Putamen (tissue), 1 donor: ENCODE measurements at regions not wholly inside any gene's neighbourhood (a gene's known extent, or its start where the extent isn't known, plus 50 kb on each side); places are given as distances from the start of the nearest gene placed in this dataset.

ENCODE experiments used
- DNase-seq: peaks from one replicate; pipeline ENCODE4 v3.0.0-alpha.2; 2016; ENCODE audit warnings: low spot score

DNA sequence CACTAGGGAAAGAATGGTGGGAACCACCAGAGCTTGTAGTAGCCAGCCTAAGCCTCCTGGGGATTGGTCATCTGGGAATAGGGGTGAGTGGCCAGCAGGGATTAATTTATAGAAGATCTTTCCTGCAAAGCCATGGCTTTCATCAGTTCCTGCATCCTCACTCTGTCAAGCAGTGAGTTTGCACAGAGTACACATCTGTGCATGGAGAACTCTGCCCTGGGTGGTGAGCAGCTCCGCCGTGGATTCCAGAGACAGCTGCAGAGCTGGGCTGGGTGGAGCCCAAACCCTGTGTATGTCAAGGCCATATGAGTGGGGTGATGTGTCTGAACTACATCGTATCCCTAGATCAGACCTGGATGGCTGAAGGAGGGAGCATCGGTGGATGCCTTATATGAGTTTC is 182.2 kb downstream of the GLI2 start:
- DNase-seq: no peak

DNA sequence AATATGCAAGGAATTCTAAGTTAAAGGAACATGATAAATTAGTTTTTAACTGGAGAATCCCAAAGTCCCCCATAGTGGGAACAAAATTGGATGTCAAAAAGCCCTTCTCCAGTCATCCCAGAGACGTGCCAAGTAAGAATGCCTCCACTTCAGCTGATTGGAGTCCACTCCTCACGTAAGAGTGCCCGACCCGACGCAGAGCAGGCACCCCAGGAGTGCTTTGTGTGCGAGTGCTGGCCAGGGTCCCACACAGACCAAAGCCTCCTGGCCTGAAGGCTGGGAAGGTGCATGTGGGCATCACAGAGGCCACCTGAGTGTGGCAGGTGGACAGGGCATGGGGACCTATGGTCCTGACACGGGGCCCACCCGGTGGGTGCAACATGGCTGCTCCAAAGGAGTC is 183.5 kb downstream of the GLI2 start:
- DNase-seq: no peak

DNA sequence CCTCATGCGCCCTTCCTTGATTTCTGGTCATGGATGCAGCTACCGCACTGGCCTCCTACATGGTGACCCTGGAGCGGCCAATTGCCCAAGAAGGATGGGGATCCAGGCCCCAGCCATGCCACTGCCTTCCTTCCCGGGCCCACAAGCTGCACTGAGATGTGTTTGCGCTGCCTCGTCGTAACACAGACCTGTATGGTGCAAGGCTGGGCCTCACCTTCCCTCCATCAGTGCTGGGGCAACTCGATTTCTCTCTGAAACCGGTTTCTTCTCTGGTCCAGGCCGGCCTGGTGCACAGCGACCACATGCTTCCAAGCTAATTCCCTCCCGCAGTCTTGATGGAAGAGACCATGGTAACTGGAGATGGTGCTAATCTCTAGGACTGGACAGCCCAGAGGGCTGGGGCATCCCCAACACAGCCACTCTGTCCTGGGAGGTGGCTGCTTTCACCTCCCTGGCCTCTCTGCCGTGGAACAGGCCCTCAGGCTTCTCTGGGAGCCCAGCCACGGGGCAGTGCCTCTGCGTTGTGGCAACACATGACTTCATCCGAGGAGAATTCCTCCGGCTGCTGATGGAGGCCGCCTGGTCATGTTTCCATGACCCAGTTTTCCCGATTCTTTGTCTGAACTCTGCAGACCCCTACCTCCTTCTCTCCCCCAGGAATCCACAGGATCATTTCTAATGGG is 184.2 kb downstream of the GLI2 start:
- no peak for DNase-seq

- no peak for DNase-seq
Observed at GRCh38 chr2:120920454-120921148, 184.9 kb downstream of the GLI2 start.

GRCh38 chr2:120921457-120921856 is 185.8 kb downstream of the GLI2 start:
- no peak for DNase-seq

DNA sequence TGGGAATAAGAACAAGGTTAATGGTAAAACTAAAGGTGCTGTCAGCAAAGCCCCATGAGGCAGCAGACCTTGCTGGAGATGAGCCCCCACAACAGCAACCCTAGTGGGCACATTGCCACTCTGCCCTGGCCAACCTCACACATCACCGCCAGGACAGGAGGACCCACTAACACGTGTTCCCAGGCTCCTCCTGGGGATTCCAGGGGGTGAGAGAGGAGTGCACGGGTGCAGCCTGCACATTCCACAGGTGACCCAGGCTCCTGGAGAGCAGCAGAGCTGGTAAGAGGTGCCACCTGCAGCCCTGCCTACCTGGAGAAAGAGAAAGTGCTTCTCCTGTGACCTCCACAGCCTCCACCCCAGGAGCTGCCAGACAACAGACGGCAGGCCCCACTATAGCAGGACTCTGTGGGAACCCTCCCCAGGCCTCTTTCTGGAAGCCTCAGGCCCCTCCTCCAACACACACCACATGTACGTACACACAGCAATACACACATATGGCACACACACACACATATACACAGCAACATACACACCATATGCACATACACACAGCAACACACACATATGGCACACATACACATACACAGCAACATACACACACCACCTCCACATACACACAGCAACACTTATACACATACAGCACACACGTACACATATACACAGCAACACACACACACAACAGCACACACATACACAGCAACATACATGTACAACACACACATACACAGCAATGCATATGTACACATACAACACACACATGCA is 187.1 kb downstream of the GLI2 start:
- DNase-seq: no peak

DNA sequence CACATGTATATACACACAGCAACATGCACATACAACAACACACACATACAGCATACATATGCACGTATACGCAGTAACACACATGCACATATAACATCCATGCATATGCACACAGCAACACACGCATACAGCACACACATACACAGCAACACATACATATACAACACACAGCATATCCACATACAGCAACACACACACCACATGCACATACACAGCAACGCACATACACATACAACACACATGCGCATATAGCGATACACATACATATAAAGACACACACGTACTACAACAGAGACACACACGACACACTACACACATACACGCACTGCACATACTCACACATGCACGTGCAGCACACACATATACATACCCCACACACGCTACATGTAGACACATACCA is 187.8 kb downstream of the GLI2 start:
- no peak for DNase-seq

DNA sequence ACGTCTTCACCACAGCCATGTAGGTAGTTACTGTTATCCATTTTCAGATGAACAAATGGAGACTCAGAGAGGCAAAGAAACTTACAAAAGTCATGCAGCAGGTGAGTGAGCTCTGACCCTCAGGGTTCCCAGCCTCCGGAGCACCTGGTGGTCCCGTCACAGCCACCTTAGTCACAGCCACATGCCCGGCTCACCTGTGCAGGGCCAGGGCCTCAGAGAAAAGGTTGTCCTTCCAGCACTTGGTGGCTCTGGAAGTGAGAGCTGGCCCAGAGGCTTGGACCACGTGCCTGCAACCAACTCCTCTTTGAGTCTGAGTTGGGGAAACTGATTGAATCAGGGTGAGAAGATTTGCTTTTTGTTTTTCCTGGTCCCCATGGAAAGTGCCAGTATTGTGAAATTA is 189.3 kb downstream of the GLI2 start:
- no peak for DNase-seq

DNA sequence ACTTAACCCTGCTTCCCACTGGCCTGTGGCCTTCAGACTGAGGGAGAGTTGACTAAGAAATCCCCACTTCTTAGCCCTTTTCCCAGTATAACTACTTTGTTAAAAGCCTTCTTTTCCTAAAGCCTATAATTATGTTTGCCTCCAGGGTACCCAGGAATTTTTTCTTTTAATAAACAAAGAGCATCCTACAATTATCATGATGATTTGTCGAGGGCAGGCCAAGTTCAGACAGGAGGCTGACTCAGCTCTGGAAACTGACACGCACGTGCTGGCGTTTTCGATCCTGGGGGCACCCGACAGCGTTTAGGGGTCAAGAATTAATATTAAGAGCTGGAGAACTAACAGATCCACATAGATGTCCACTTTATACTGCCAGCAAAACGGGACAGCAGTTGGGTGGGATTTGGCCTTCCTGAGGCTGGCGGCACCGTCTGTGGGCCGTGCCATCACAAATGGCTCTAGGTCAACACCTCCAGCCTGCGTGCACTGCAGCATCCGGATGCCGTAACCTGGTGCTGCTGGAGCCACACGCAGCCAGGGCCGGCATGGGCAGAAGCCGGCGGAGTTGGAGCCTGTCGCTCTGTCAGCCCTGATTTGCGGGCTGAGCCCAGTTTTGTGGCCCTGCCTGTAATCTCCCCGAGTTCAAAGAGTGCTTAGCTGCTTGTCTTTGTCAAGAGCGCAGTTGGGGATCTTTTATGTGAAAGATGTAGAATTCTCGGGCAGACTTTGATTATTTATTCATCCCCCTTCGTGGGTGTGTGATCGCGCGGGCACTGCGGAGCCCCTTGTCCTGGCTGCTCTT is 191.0 kb downstream of the GLI2 start:
- DNase-seq: no peak

DNA sequence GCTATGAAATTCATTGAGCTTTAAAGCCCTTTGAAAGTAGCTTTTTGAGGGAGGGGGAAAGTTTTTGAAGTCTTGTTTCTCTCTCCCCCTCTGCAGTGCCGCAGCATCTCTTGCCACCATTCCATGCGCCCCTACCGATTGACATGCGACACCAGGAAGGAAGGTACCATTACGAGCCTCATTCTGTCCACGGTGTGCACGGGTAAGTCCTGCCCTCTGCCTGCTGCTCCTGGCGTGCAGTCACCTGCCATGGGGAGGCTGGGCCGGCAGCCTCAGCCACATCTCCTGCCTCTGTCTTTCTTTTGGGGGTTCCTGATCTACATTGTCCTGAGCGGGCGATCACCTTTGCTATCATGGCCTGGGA is 191.6 kb downstream of the GLI2 start:
- DNase-seq: no peak

DNA sequence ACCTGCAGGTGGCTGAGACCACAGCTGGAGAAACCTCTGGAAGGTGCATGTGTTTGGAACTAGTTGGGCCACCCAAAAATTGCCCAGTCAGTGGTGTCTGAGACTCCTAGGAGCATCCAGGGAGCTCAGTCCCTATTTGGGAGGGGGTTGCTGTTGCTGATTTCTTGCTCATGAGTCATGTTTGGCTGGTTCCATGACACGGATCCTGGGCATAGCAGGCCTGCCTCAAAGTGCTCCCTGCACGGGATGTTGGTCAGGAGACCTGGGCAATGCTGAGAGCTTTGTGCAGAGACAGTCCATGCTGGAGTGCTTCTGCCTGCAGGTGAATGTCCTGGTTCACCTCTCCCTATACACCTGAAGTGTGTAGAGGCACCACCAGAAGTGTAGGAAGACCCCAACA is 194.2 kb downstream of the GLI2 start:
- DNase-seq: no peak

DNA sequence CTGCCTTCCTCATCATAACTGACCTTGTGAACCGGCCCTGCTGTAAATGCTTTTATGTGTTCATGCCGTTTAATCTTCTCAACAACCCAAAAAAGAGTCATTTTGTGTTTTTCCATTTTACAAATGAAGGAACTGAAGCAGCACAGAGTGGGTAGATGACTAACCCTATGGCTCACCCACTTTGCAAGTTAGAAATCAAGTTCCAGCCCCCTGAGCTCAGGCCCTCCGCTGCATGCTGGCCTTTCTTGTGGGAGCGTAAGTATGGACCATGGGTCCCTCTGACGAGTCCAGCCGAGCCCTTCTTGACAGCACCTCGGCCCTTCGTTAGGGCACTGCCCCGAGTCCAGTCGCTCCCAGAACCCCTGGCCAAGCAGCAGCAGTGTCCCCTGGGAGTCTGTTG is 194.6 kb downstream of the GLI2 start:
- DNase-seq: no peak

GRCh38 chr2:120930864-120931263 is 195.2 kb downstream of the GLI2 start:
- no peak for DNase-seq

DNA sequence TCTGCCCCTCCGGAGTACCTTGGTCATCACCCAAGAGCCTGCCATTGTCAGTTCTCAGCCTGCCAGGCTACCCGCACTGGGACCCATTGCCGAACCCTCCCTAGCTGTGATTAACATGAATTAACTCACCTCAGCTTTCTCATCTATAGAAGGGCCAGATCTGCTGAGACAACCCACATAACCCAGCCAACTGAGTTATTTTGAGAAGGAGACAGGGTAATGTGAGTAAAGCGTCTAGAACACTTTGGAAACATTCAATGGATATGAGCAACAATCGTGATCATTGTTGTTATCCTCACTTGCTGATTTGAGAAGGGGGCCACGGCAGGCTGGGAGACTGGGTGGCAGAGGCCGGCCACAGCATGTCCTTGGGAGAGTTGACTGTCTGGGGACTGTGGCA is 196.8 kb downstream of the GLI2 start:
- DNase-seq: no peak

DNA sequence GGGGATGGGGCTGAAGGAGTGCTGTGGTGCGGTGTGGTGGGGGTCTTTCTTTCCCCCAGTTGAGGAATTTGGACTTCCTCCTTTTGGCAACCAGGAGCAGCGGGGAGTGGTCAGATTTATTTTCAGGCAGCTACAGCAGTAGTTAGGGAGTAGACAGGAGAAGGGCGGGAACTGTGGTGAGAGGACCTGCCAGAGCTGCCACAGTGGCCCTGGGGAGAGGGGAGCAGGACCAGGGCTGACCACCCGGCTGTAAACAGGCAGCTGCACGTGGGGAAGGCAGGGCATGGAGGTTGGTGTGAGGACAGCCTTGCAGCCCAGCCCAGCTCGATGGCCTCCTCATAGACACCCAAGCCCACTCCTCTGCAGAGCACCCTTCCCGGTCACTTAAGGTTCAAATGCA is 197.2 kb downstream of the GLI2 start:
- no peak for DNase-seq

DNA sequence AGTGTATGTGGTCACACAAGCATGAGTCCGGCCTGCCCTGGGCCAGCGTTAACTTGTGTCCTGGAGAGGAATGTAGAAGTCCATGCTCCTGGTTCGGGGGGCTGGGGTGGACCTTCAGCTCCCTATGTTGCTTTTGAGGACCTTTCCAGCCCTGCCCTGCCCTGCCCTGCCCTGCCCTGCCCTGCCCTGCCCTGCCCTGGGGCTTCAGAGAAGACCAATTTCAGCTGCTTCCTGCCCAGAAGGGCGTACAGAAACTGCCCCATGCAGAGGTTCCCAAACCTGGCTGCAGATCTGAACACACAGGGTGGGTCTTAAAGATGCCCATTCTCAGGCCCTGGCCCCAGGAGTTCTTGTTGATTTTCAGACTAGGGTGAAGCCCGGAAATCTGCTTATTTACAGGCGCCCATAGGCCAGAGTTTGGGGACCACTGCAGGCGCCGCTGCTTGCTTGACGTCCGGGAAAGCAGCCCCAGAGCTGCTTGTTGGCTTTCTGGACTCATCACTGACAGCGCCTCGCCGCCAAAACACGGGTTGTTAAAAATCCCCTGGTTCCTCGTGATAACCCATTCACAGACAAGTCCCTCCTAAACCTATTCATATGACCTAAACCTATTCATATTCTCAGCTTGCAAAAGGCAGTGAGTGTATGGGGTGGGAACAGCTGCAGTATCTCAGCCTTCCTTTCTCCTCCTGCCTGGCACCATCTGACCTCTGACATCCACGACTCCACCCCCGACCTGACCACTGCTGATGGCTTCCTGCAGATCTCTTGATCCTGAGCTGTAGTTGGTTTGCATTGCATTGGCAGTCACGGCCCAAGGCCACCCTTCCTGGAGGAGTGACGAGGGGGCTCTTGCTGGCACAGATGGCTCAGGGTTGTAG is 198.3 kb downstream of the GLI2 start:
- DNase-seq: no peak

GRCh38 chr2:120934574-120935338 is 199.1 kb downstream of the GLI2 start:
- DNase-seq: no peak

DNA sequence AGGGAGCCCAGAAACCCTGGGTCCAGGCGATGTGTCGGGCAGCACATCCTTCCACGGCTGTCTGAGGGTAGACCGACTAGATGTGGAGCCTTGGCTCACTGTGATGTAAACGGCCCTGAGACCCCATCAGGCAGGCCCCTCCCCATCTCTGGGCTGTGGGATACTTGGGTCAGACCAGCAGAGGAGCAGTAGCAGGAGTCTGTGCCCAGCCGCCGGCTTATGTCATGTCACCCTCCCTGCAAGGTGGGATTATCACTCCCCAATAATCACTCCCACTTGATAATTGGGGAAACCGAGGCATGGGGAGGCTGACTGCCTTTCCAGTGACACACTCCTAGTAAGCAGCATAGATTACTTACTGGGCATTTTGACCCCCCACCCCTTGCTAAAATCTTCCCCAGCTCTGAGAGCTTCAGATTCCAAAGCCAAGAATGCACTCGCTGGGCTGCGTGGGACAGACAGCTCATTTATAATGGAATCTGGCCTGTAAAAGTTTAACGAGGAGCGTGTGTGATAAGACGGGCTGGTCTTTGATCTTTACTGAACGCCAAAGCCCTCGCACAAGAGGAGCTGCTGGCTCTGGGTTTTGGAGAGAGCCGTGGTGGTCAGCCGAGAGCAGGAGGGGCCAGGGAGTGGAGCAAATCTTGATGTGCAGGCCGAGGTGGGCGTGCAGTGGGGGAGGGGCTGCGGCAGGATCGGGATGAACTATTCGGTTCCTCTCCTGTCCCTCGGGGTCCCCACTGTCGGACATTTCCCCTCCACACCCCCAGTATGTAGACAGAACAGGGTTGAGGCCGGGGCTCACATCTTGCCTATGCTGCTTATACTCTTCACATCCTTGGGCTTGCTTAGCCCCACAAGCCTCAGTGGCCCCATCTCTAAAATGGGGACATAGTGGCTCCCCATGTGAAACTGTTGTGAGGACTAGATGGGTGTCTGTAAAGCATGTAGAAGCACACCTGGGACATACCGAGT is 200.0 kb downstream of the GLI2 start:
- DNase-seq: no peak
